NCI-H510A treated with DMSO at 0.1 percent for 48 hours (cell line): ENCODE measurements at regions not wholly inside any gene's neighbourhood (a gene's known extent, or its start where the extent isn't known, plus 50 kb on each side); places are given as distances from the start of the nearest gene placed in this dataset.

Source experiments
- DNase-seq: peaks from one replicate; lab custom pipeline; 2025; lab: John Stamatoyannopoulos, UW

GRCh38 chr5:116389601-116390000 lies 185.0 kb downstream of the SEMA6A start:
- DNase-seq = no peak

- no peak for DNase-seq
These were observed 185.9 kb downstream of the SEMA6A start for GRCh38 chr5:116388564-116389258.

- DNase-seq = no peak
These were observed 186.9 kb downstream of the SEMA6A start for GRCh38 chr5:116387738-116388137.

GRCh38 chr5:116386633-116387032 lies 188.0 kb downstream of the SEMA6A start:
- DNase-seq = no peak

- no peak for DNase-seq
These were observed 191.8 kb downstream of the SEMA6A start for GRCh38 chr5:116382874-116383266.

GRCh38 chr5:116382032-116382873 lies 192.4 kb downstream of the SEMA6A start:
- no peak for DNase-seq

- no peak for DNase-seq
These were observed 193.4 kb downstream of the SEMA6A start for GRCh38 chr5:116381201-116381600.

- no peak for DNase-seq
These were observed 194.0 kb downstream of the SEMA6A start for GRCh38 chr5:116380621-116381020.

- no peak for DNase-seq
These were observed 195.3 kb downstream of the SEMA6A start for GRCh38 chr5:116379306-116379705.

GRCh38 chr5:116378777-116379121 lies 195.9 kb downstream of the SEMA6A start:
- DNase-seq = no peak

- DNase-seq = peak; percentile 4
These were observed 196.4 kb downstream of the SEMA6A start for GRCh38 chr5:116378007-116378776.

- no peak for DNase-seq
These were observed 197.2 kb downstream of the SEMA6A start for GRCh38 chr5:116377276-116378006.

- DNase-seq = peak; percentile 28
These were observed 198.7 kb downstream of the SEMA6A start for GRCh38 chr5:116375926-116376325.

GRCh38 chr5:116374434-116374852 lies 200.2 kb downstream of the SEMA6A start:
- DNase-seq = no peak

GRCh38 chr5:116372931-116373597 lies 201.6 kb downstream of the SEMA6A start:
- DNase-seq = no peak

GRCh38 chr5:116371935-116372334 lies 202.7 kb downstream of the SEMA6A start:
- peak; percentile 59 for DNase-seq

GRCh38 chr5:116371431-116371830 lies 203.2 kb downstream of the SEMA6A start:
- DNase-seq = no peak

- no peak for DNase-seq
These were observed 203.7 kb downstream of the SEMA6A start for GRCh38 chr5:116370886-116371285.

GRCh38 chr5:116370149-116370548 lies 204.5 kb downstream of the SEMA6A start:
- no peak for DNase-seq

GRCh38 chr5:116365006-116365496 lies 209.6 kb downstream of the SEMA6A start:
- DNase-seq = no peak

GRCh38 chr5:116363780-116364179 lies 210.8 kb downstream of the SEMA6A start:
- no peak for DNase-seq
